HG02885 (cell line): ENCODE measurements at regions not wholly inside any gene's neighbourhood (a gene's known extent, or its start where the extent isn't known, plus 50 kb on each side); places are given as distances from the start of the nearest gene placed in this dataset.

Source experiments
- ATAC-seq: cut with Tn5 transposase; IDR thresholded peaks from one replicate; pipeline ENCODE4 v1.9.1; 2021; ENCODE audit warnings: mild to moderate bottlenecking; ENCODE audit not compliant: unreplicated experiment, poor library complexity

- no peak for ATAC-seq
Observed at GRCh38 chr7:124515106-124515830, 250.3 kb downstream of the GPR37 start.

DNA sequence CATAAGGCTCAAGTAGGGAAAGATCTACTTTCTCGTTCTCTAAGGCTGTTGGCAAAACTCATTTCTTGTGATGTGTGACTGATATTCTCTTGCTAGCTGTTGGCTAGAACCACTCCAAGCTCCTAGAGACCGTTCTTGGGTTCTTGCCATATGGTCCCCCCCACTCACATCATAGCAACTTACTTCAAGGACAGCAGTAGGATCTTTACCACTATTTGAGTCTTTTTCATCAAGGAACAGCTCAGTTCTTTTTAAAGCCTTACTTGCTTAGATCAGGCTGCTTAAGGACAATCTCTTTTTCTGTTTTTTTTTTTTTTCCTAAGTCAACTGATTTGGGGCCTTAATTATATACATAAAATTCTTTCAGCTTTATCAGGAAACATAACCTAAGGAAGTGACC, 251.1 kb downstream of the GPR37 start:
- no peak for ATAC-seq

GRCh38 chr7:124497176-124497575, 268.4 kb downstream of the GPR37 start:
- ATAC-seq: no peak

DNA sequence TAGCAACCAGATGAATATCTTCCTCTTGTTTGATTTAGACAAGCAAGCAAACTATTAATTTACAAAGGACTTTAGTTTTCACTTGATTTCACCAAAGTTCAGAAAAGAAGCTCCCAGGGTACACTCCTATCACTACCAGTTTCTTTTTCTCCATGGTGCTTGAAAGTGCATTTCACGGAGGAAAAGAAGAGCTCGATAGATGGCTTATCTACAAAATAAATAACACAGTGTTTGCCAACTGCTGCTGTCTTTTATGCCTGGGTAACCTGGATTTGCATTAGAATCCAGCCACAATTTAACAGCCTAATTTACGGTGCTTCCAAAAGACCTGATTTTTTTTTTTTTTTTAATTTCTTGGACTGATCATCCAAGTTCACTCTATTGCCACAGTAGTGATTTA, 275.7 kb downstream of the GPR37 start:
- no peak for ATAC-seq

DNA sequence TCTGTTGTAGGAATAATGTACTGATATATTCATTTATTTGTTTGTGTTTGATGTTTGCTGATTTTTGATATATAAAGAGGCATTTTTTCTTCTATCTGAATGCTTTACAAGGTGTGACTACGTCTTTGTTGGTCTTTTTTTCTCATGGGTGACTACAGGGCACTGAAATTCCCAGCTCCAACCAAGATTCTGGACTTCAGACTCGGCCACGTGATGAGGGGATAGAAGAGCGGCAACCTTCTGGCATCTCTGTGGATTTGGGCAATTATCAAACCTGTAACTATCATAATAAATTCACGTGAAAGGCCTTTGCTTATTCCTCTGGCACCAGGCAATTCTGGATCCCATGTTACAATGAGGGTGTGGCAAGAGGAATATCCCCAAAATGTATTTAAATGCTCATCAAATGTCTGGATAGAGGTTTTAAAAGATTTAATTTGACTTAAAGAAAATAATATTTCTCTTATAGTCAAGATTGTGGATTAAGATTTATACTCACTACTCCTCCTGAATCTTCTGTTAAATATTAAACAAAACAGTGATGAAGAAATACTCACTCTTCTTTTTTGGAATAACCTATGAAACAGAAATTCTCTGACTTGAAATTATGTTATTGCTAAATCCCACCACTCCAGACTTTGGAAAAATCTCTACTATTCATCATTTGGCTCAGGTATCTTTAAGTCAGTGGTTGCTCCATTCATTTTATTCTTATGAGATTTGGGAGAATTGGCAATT, 276.3 kb downstream of the GPR37 start:
- ATAC-seq: no peak

DNA sequence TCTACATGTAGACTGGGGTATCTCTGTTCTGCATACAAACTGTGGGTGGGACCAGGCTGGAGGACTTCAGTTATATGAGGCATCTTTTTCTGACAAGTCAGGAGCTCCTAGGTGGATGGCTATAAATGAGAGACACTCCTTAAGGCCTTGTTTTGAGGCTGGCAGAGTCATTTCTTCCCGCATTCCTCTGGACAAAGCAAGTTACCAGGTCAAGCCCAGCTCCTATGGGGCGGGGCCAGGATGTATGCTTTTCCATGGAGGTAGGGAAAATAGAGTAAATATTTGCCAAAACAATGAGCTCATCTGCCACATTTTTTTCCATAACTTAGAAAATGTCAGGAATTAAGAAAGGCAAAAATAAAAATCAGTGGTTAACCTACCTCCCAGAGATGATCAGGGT, 283.4 kb downstream of the GPR37 start:
- ATAC-seq: no peak

- ATAC-seq: no peak
Observed at GRCh38 chr7:124480821-124481290, 284.7 kb downstream of the GPR37 start.

GRCh38 chr7:124480036-124480820, 285.4 kb downstream of the GPR37 start:
- no peak for ATAC-seq

- no peak for ATAC-seq
Observed at GRCh38 chr7:124462249-124462648, 303.3 kb downstream of the GPR37 start.

DNA sequence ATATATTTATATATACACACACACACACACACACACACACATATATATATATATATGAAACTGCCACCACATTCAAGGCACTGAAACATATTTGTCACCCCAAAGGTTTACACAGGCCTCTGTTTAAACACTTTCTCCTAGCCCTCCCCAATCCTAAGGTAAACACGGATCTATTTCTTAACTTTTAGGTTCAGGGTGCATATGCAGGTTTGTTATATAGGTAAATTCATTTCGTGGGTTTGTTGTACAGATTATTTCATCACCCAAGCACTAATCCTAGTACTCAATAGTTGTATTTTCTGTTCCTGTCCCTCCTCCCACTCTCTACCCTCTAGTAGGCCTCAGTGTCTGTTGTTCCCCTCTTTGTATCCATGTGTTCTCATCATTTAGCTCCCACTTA, 305.0 kb downstream of the GPR37 start:
- no peak for ATAC-seq

DNA sequence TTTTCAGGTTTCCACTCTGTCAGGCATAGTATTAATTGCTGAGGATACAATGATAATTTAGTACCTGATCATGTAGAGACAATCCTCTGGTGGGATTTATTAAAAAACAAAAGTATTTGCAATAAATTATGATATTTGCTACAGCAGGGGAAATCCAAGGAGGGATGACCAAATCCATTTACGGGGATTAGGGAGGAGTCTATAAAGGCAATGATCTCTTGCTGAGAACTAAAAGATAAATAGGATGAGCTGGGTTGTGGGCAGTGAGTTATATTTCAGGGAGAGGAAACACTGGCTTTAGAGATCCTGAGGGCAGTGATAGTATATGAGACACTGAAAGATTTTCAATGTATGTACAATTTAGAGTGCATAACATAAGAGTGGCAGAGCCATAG, 305.5 kb downstream of the GPR37 start:
- no peak for ATAC-seq

DNA sequence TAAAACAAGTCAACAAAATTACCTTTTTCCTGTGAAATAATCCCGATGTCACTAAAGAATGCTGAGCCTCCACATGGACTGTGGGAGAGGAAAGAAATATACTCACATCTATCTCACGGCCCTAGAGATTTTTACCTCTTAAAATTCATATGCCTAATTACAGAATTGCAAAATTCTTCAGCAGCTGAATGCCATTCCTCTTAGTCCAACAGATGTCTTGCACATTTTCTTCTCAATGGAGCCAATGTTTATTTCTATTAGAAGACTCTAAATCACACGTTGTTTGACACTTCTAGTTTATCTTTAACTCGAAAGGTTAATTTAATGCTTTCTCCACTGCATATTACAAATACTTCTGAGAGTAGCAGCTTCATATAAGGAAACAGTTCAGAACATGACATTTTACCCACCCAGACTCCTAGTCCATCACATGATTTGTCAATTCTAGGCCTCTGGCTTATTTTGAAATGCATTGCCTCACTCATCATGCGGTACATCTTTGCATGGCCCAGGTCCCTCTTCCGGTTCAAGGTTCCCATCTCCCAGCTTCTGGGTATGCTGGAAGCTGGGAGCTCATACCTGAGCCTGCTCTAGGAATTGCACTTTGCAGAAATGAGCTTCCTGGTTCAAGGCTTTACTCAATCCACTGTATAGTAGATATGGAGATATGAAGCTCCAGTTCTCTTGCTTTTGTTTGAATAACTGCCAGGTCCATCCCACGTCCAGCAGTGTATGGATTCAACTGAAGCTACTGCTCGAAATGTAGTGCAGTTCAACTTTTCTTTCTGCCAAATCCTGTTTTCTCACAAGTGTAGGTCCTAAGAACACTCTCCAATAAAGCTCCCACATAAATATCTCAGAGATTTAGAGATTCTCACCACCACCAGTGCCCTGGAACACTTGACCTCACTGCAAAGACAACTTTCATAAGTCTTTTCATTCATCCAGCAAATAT, 306.2 kb downstream of the GPR37 start:
- no peak for ATAC-seq

GRCh38 chr7:124457841-124458240, 307.8 kb downstream of the GPR37 start:
- no peak for ATAC-seq

DNA sequence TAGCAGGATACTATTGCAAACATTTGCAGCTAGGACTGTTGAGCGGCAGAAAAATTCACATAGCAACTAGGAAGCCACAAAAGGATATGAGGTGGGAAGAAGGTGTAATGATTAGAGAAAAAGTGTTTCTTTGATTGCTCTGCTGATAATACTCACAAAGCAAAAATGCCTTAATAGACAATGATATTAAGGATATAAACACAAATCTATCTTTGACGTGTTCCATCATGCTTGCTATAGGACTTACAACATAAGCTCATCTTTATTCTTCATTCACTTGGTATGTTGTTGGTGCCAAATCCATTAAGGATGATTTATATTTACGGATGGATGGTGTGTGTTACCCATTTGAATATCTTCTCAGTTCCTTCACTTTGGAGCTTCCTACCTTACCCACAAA, 309.3 kb downstream of the GPR37 start:
- no peak for ATAC-seq

- no peak for ATAC-seq
Observed at GRCh38 chr7:124452186-124452585, 313.4 kb downstream of the GPR37 start.

GRCh38 chr7:124449896-124450295, 315.7 kb downstream of the GPR37 start:
- ATAC-seq: no peak

- ATAC-seq: no peak
Observed at GRCh38 chr7:124444696-124445480, 320.7 kb downstream of the GPR37 start.

GRCh38 chr7:124443762-124444161, 321.8 kb downstream of the GPR37 start:
- ATAC-seq: no peak

GRCh38 chr7:124440081-124440480, 325.5 kb downstream of the GPR37 start:
- no peak for ATAC-seq
